MCF 10A (cell line): ENCODE measurements at regions not wholly inside any gene's neighbourhood (a gene's known extent, or its start where the extent isn't known, plus 50 kb on each side); places are given as distances from the start of the nearest gene placed in this dataset.
"Not testable (repeated sequence)": the region's sequence is repeated elsewhere in the genome, so short reads cannot be mapped to it uniquely, and the experiment has no call there.

ENCODE experiments used
- BruUV-seq: library from RNA; stranded (reverse); fragments of 400-500 nt; replicated peaks from 2 replicates; lab custom pipeline; 2021; lab: Mats Ljungman, UMichigan
- CTCF ChIA-PET: fragments of 300-600 bp; sonication (Branson Sonifier 250); formaldehyde crosslinking; extraction: SDS; loops from one replicate; lab custom pipeline; 2021; ENCODE audit warnings: antibody characterized with exemption, inconsistent platforms; lab: Yijun Ruan, JAX
- POLR2A ChIA-PET: fragments of 300-600, 350-650 bp; sonication (Branson Sonifier 250); formaldehyde crosslinking; extraction: SDS; loops from one replicate; lab custom pipeline; 2020; ENCODE audit warnings: antibody characterized with exemption, inconsistent platforms; lab: Yijun Ruan, JAX
- DNase-seq: peaks from one replicate; pipeline ENCODE4 v3.0.0-alpha.2; 2018; ENCODE audit not compliant: unreplicated experiment
- H3K27ac Mint-ChIP-seq: one replicate; pipeline ENCODE4 v1.8.0; 2022; ENCODE audit warnings: mild to moderate bottlenecking, low read depth, mixed read lengths; ENCODE audit not compliant: unreplicated experiment
- H3K27me3 Mint-ChIP-seq: one replicate; pipeline ENCODE4 v1.8.0; 2022; ENCODE audit warnings: mixed read lengths; ENCODE audit not compliant: insufficient read depth, unreplicated experiment
- H3K36me3 Mint-ChIP-seq: one replicate; pipeline ENCODE4 v1.8.0; 2022; ENCODE audit warnings: mild to moderate bottlenecking, moderate library complexity, mixed read lengths; ENCODE audit not compliant: insufficient read depth, unreplicated experiment
- H3K4me1 Mint-ChIP-seq: one replicate; pipeline ENCODE4 v1.8.0; 2022; ENCODE audit warnings: mixed read lengths; ENCODE audit not compliant: insufficient read depth, unreplicated experiment
- H3K4me3 Mint-ChIP-seq: one replicate; pipeline ENCODE4 v1.8.0; 2022; ENCODE audit warnings: mild to moderate bottlenecking, moderate library complexity, mixed read lengths; ENCODE audit not compliant: unreplicated experiment
- H3K9me3 Mint-ChIP-seq: one replicate; pipeline ENCODE4 v1.8.0; 2022; ENCODE audit warnings: mixed read lengths; ENCODE audit not compliant: unreplicated experiment
- intact Hi-C: fragments of 100-400 bp; cut with micrococcal nuclease; formaldehyde crosslinking; loops from 2 replicates; pipeline ENCODE4 v1.14.1; 2022
- TF ChIP-seq, protein P1 (sequence below): fragments of 200-600 bp; IDR thresholded peaks from one replicate; pipeline ENCODE4 v1.8.0; 2022; ENCODE audit warnings: antibody characterized with exemption, mild to moderate bottlenecking; ENCODE audit not compliant: unreplicated experiment

DNA sequence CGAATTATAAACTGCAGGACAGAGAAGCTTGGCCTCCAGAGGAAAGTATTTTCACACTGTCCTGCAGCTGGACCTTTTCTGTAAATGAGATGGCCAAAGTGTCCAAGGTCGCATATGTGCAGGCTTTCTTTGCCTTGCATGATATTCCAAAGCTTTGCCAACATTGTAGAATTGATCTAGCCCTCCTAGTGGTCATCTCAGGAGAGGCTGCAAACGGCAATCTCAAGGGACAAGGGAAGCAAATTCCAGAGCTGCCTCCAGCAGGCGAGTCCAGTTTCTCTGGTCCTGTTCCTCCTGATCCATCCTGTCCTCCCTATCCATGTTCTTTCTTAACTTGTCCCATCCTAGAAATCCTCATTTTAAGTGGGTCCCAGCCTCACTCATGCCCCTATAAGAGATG, 373.4 kb upstream of the PCDH15 start:
- BruUV-seq = no TSS peak
- H3K4me1 Mint-ChIP-seq = no peaks in the 10 kb centered on the region
- H3K36me3 Mint-ChIP-seq = no peaks in the 10 kb centered on the region
- POLR2A ChIA-PET = no interaction called here
- TF ChIP-seq, protein P1, sequence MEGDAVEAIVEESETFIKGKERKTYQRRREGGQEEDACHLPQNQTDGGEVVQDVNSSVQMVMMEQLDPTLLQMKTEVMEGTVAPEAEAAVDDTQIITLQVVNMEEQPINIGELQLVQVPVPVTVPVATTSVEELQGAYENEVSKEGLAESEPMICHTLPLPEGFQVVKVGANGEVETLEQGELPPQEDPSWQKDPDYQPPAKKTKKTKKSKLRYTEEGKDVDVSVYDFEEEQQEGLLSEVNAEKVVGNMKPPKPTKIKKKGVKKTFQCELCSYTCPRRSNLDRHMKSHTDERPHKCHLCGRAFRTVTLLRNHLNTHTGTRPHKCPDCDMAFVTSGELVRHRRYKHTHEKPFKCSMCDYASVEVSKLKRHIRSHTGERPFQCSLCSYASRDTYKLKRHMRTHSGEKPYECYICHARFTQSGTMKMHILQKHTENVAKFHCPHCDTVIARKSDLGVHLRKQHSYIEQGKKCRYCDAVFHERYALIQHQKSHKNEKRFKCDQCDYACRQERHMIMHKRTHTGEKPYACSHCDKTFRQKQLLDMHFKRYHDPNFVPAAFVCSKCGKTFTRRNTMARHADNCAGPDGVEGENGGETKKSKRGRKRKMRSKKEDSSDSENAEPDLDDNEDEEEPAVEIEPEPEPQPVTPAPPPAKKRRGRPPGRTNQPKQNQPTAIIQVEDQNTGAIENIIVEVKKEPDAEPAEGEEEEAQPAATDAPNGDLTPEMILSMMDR = no peak
- H3K27ac Mint-ChIP-seq = no peak overlapping the region
- CTCF ChIA-PET = no interaction called here
- H3K4me3 Mint-ChIP-seq = no peak overlapping the region
- intact Hi-C loops = no loop called here
- no peaks in the 10 kb centered on the region for H3K9me3 Mint-ChIP-seq
- H3K27me3 Mint-ChIP-seq = peaks cover 60% of the 10 kb centered on the region
- DNase-seq = peak; percentile 13

DNA sequence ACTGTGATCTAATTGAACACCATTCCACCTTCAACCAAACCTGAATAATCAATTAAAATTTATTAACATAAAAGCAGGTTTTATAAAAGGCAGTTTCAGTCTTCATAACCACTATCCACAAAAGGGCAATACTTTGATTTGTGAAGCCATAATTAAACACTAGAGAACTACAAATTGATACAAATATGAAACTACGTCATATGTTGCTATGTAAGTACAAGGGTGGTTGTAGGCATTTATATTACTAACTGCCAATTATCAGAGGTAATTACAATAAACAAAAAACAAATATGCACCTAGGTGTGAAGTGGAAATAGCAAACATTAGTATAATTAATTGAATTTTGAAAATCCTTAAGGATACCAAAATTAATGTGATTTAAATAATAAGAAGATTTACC, 368.5 kb upstream of the PCDH15 start:
- Mint-ChIP-seq H3K9me3 (no peaks in the 10 kb centered on the region), H3K27me3 (peaks cover 28% of the 10 kb centered on the region), H3K4me3 (no peak overlapping the region), H3K36me3 (no peaks in the 10 kb centered on the region), H3K27ac (no peak overlapping the region), H3K4me1 (no peaks in the 10 kb centered on the region)
- intact Hi-C loops = no loop called here
- TF ChIP-seq, protein P1 = no peak
- no TSS peak for BruUV-seq
- ChIA-PET CTCF (no interaction called here), POLR2A (no interaction called here)
- DNase-seq = no peak

DNA sequence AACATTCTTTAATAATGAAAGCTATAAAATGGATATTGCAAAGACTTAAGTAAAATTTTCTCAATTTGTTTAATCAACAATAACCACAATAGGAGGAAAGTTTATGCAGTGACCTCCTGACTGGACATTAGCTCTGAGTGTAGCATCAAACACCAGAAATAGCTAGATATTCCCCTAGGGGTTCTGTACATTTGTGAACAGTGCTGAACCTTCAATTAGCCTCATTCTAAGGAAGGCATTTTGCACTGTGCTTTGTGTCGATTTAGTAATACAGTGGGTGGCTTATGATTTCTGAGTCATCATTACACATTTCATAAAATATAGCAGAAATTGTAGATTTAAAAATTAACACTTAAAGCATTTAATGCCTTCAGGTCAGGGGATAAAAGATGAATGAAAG, 367.3 kb upstream of the PCDH15 start:
- intact Hi-C loops = no loop called here
- no peaks in the 10 kb centered on the region for H3K9me3 Mint-ChIP-seq
- BruUV-seq = no TSS peak
- TF ChIP-seq, protein P1 = no peak
- H3K4me1 Mint-ChIP-seq = no peaks in the 10 kb centered on the region
- H3K27me3 Mint-ChIP-seq = peaks cover 22% of the 10 kb centered on the region
- no peaks in the 10 kb centered on the region for H3K36me3 Mint-ChIP-seq
- H3K27ac Mint-ChIP-seq = no peak overlapping the region
- H3K4me3 Mint-ChIP-seq = no peak overlapping the region
- ChIA-PET POLR2A (no interaction called here), CTCF (no interaction called here)
- no peak for DNase-seq

DNA sequence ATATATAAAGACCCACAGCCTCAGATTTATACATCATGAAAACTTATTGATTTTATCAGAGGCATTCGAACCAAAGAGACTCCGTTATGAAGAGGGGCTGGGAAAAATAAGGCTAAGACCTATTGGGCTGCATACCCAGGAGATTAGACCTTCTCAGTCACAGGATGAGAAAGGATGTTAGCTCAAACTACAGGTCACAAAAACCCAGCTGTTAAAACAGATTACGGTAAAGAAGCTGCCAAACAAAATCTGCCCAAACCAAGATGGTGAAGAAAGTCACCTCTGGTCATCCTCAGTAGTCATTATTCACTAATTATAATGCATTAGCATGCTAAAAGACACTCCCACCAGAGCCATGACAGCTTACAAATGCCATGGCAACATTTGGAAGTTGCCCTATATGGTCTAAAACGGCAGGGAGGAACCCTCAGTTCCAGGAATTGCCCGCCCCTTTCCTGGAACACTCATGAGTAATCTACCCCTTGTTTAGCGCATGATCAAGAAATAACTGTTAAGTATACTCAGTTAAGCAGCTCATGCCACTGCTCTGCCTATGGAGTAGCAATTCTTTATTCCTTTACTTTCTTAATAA, 362.5 kb upstream of the PCDH15 start:
- H3K4me3 Mint-ChIP-seq = no peak overlapping the region
- CTCF ChIA-PET = interaction anchor here (0.6 kb wide), 1 partner anchor 26 kb away, joined by 3 read pairs; no protein-coding TSS in a partner anchor
- no TSS peak for BruUV-seq
- H3K4me1 Mint-ChIP-seq = no peaks in the 10 kb centered on the region
- DNase-seq = no peak
- H3K9me3 Mint-ChIP-seq = no peaks in the 10 kb centered on the region
- H3K27me3 Mint-ChIP-seq = peaks cover 17% of the 10 kb centered on the region
- no peaks in the 10 kb centered on the region for H3K36me3 Mint-ChIP-seq
- intact Hi-C loops = no loop called here
- TF ChIP-seq, protein P1 = no peak
- no peak overlapping the region for H3K27ac Mint-ChIP-seq
- POLR2A ChIA-PET = interaction anchor here (0.6 kb wide), 1 partner anchor 386 kb away, joined by 3 read pairs; no protein-coding TSS in a partner anchor

DNA sequence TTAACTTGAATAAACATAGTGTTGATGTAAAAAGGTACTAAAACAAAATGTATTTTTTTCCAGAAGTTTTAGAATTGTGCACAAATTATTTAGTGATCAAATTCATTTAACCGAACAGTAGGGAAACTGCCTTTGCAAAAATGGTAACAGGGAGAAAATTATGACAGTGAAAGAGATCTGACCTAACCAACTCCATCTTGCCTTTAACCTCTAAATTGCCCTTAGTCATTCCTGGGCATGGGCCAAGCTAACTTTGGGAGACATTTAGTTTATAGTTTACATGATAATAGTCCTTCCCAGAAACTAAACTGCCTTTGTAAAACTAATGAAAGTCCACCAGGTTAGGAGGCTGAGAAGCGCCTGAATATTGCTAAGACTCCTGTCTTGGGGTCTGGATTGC, 361.3 kb upstream of the PCDH15 start:
- H3K36me3 Mint-ChIP-seq, H3K9me3 Mint-ChIP-seq, CTCF ChIA-PET, H3K4me3 Mint-ChIP-seq, H3K27ac Mint-ChIP-seq, BruUV-seq, DNase-seq, H3K4me1 Mint-ChIP-seq, POLR2A ChIA-PET, intact Hi-C loops: not testable (repeated sequence)
- peaks cover 17% of the 10 kb centered on the region for H3K27me3 Mint-ChIP-seq
